Kidney epithelial cell (primary cell): ENCODE measurements at regions not wholly inside any gene's neighbourhood (a gene's known extent, or its start where the extent isn't known, plus 50 kb on each side); places are given as distances from the start of the nearest gene placed in this dataset.

Source experiments
- DNase-seq: peaks from one replicate; pipeline ENCODE4 v3.0.0-alpha.2; 2010; ENCODE audit warnings: low read depth
- H3K27me3 ChIP-seq: 2 replicates; pipeline ENCODE4 v1.6.0; 2011; ENCODE audit warnings: low read length; ENCODE audit not compliant: control insufficient read depth, insufficient read depth
- H3K36me3 ChIP-seq: 2 replicates; pipeline ENCODE4 v1.5.1; 2011; ENCODE audit warnings: low read length; ENCODE audit not compliant: control insufficient read depth, insufficient read depth
- H3K4me3 ChIP-seq: 2 replicates; pipeline ENCODE4 v1.5.1; 2011; ENCODE audit warnings: low read depth, mild to moderate bottlenecking, control low read depth, low read length
- CTCF ChIP-seq: IDR thresholded peaks from 2 replicates; pipeline ENCODE4 v1.5.1; 2011; ENCODE audit warnings: mild to moderate bottlenecking, moderate library complexity, low read length, control low read depth, inconsistent platforms; ENCODE audit not compliant: insufficient read depth, poor library complexity, severe bottlenecking

GRCh38 chr14:56949828-56950227 lies 139.5 kb upstream of the OTX2 start:
- Histone ChIP-seq H3K4me3 (no peak overlapping the region), H3K36me3 (no peaks in the 10 kb centered on the region), H3K27me3 (no peaks in the 10 kb centered on the region)
- peak; percentile 16 for DNase-seq
- no peak for TF ChIP-seq CTCF

GRCh38 chr14:56945291-56945690 lies 135.0 kb upstream of the OTX2 start:
- no peak for TF ChIP-seq CTCF
- DNase-seq, result no peak
- Histone ChIP-seq H3K4me3 (no peak overlapping the region), H3K27me3 (no peaks in the 10 kb centered on the region), H3K36me3 (no peaks in the 10 kb centered on the region)

GRCh38 chr14:56944397-56944796 lies 134.1 kb upstream of the OTX2 start:
- no peak overlapping the region for H3K4me3 ChIP-seq
- no peaks in the 10 kb centered on the region for H3K27me3 ChIP-seq
- DNase-seq, result no peak
- no peaks in the 10 kb centered on the region for H3K36me3 ChIP-seq
- TF ChIP-seq CTCF, result no peak

DNA sequence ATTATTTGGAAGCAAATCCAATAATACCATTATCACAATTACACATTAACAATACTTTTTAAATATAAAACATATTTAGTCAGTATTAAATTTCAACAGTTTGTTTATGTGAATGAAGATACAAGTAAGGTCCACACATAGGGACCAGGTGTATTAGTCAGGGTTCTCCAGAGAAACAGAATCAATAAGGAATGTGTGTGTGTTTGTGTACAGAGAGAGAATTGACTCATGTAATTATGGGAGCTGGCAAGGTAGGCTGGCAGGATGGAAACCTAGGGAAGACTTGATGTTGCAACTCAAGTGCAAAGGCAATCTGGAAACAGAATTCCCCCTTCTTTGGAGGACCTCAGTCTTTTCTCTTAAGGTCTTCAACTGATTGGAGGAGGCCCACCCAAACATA lies 123.2 kb upstream of the OTX2 start:
- no peaks in the 10 kb centered on the region for H3K27me3 ChIP-seq
- no peak for TF ChIP-seq CTCF
- DNase-seq, result no peak
- H3K4me3 ChIP-seq, result no peak overlapping the region
- H3K36me3 ChIP-seq, result no peaks in the 10 kb centered on the region

DNA sequence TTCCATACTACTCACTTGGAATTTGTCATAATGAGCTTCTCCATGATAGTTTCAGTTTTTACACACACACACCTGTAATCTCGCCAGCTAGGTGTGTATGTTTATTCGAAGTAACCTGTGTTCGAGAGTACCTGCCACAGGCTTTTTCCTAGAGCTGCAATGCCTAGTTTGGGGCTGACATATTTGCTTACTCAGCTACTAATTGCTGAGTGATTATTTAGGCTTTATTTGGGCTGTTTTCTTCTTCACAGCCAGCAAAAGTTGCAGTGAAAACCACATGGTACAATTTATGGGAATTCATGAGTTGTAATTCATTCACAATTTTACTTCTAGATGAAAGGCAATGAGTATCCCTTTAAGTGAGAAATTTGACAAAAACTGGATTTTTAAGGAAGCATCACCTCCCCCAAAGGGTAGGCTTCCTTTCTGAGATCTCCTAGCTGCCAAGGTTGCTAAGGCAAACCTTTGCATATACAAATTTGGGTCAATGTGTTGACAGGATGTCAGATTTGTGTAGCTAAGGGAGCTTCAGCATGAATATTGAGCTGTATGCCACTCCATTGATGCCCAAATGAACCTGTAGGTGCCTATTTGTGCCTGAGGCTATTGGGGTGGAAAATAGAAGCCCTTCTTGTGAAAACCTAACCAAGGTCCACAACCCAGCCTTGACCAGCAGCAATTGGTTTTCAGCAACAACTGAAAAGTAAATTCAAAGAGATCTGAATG lies 108.7 kb upstream of the OTX2 start:
- Histone ChIP-seq H3K4me3 (no peak overlapping the region), H3K36me3 (no peaks in the 10 kb centered on the region), H3K27me3 (no peaks in the 10 kb centered on the region)
- DNase-seq, result no peak
- TF ChIP-seq CTCF, result no peak

DNA sequence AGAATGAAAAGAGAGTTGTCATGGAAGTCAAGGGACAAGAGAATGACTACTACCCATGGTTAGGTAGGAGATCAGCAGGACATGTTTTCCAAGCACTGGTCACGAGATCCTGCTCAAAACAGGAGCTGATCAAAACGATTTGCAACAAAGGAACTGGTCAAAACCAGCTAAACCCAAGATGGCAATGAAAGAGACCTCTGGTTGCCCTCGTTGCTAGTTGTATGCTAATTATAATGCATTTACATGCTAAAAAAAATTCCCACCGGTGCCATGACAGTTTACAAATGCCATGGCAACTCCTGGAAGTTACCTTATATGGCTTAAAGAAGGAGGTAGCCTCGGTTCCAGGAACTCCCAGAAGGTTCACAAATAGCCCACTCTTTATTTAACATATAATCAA lies 95.0 kb upstream of the OTX2 start:
- no peak for TF ChIP-seq CTCF

More for the DNA sequence above, 95.0 kb upstream of the OTX2 start:
- Histone ChIP-seq H3K36me3 (no peaks in the 10 kb centered on the region), H3K4me3 (no peak overlapping the region), H3K27me3 (no peaks in the 10 kb centered on the region)
- no peak for DNase-seq
